Nephron progenitor cell (in vitro differentiated cells): ENCODE measurements at regions not wholly inside any gene's neighbourhood (a gene's known extent, or its start where the extent isn't known, plus 50 kb on each side); places are given as distances from the start of the nearest gene placed in this dataset.

Experiments used
- DNase-seq: peaks from one replicate; pipeline ENCODE4 v3.0.0; 2021
- H3K27ac Mint-ChIP-seq: 2 replicates; pipeline ENCODE4 v1.8.0; 2021; ENCODE audit warnings: mild to moderate bottlenecking, moderate library complexity, mixed read lengths
- H3K27me3 Mint-ChIP-seq: 2 replicates; pipeline ENCODE4 v1.8.0; 2021; ENCODE audit warnings: mild to moderate bottlenecking, low read depth, mixed read lengths; ENCODE audit not compliant: poor library complexity
- H3K36me3 Mint-ChIP-seq: 2 replicates; pipeline ENCODE4 v1.8.0; 2021; ENCODE audit warnings: low read depth, mixed read lengths
- H3K4me1 Mint-ChIP-seq: 2 replicates; pipeline ENCODE4 v1.8.0; 2021; ENCODE audit warnings: mixed read lengths
- H3K4me3 Mint-ChIP-seq: 2 replicates; pipeline ENCODE4 v1.8.0; 2021; ENCODE audit warnings: mild to moderate bottlenecking, moderate library complexity, mixed read lengths
- H3K9me3 Mint-ChIP-seq: 2 replicates; pipeline ENCODE4 v1.8.0; 2021; ENCODE audit warnings: mild to moderate bottlenecking, moderate library complexity, mixed read lengths
- TF ChIP-seq, protein P1 (sequence below): fragments of 200-600 bp; sonication (generic); IDR thresholded peaks from 2 replicates; pipeline ENCODE4 v1.5.0; 2021; ENCODE audit warnings: antibody characterized with exemption

DNA sequence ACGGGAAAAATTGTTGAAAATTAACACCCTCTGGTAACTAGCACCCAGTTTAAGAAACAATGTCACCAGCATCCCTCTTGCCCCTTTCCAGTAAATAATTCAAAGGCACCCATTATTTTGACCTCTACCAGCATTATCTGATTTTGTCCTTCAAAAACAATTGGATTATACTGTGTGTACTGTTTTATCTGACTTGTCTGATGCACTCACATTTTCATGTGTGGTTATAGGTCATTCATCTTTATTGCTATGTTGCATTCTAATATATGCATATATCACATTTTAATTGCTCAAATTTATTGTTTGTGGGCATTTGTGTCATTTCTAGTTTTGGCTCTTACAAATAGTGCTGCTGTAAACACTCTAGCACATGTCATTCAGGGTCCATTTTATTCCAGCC lies 260.9 kb upstream of the PRDM1 start:
- TF ChIP-seq, protein P1, sequence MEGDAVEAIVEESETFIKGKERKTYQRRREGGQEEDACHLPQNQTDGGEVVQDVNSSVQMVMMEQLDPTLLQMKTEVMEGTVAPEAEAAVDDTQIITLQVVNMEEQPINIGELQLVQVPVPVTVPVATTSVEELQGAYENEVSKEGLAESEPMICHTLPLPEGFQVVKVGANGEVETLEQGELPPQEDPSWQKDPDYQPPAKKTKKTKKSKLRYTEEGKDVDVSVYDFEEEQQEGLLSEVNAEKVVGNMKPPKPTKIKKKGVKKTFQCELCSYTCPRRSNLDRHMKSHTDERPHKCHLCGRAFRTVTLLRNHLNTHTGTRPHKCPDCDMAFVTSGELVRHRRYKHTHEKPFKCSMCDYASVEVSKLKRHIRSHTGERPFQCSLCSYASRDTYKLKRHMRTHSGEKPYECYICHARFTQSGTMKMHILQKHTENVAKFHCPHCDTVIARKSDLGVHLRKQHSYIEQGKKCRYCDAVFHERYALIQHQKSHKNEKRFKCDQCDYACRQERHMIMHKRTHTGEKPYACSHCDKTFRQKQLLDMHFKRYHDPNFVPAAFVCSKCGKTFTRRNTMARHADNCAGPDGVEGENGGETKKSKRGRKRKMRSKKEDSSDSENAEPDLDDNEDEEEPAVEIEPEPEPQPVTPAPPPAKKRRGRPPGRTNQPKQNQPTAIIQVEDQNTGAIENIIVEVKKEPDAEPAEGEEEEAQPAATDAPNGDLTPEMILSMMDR, result no peak
- Mint-ChIP-seq H3K27me3 (no peaks in the 10 kb centered on the region), H3K4me1 (no peaks in the 10 kb centered on the region), H3K36me3 (peaks cover 6% of the 10 kb centered on the region), H3K4me3 (no peak overlapping the region), H3K27ac (no peak overlapping the region), H3K9me3 (peaks cover 44% of the 10 kb centered on the region)
- DNase-seq, result no peak

- Mint-ChIP-seq H3K27me3 (no peaks in the 10 kb centered on the region), H3K27ac (no peak overlapping the region), H3K9me3 (peaks cover 44% of the 10 kb centered on the region), H3K4me1 (no peaks in the 10 kb centered on the region), H3K36me3 (peaks cover 6% of the 10 kb centered on the region), H3K4me3 (no peak overlapping the region)
- DNase-seq, result no peak
- TF ChIP-seq, protein P1, result no peak
These were observed 261.4 kb upstream of the PRDM1 start for GRCh38 chr6:105824732-105825131.

DNA sequence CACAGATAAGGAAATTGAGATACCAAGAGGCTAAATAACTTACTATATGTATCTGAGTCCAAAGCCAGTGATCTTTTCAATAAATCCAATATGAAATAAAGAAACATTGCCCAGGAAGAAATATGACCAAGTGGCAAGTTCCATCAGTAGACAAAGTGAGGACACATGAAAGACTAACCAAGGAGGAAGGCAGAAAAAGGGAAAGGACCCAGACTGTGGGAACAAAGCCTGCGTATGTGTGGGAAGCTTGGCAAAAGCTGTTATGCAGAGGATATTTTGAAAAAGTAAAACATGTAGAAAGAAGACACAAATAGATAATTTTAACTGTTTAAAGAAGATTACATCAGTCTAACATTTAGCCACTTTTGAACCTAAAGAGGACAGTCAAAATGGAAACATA lies 264.4 kb upstream of the PRDM1 start:
- Mint-ChIP-seq H3K4me1 (no peaks in the 10 kb centered on the region), H3K36me3 (no peaks in the 10 kb centered on the region), H3K4me3 (no peak overlapping the region), H3K9me3 (peaks cover 23% of the 10 kb centered on the region), H3K27ac (no peak overlapping the region), H3K27me3 (no peaks in the 10 kb centered on the region)
- TF ChIP-seq, protein P1, result no peak
- DNase-seq, result no peak

DNA sequence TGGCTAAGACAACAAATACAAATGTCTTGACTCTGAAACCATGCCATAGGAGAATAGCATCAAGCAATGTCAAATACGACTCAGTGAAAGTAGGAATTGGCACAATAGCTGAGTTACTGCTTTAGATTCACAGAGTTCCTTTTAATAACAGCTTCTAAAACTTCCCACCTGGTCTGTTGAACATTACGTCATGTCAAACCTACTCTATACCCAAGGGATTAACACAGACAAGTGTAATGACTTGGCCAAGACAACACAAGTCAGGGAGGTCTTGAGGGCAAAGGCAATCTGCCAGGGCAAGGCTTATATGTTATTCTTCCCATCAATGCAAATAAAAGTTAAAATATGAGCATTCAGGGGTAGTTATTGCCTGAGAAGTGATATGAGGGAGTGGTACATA lies 265.1 kb upstream of the PRDM1 start:
- Mint-ChIP-seq H3K36me3 (no peaks in the 10 kb centered on the region), H3K4me3 (no peak overlapping the region), H3K27me3 (no peaks in the 10 kb centered on the region), H3K9me3 (peaks cover 17% of the 10 kb centered on the region), H3K4me1 (peaks cover 6% of the 10 kb centered on the region), H3K27ac (no peak overlapping the region)
- DNase-seq, result no peak
- TF ChIP-seq, protein P1, result no peak

GRCh38 chr6:105819745-105820144 lies 266.4 kb upstream of the PRDM1 start:
- Mint-ChIP-seq H3K36me3 (no peaks in the 10 kb centered on the region), H3K27ac (no peak overlapping the region), H3K4me3 (no peak overlapping the region), H3K9me3 (peaks cover 17% of the 10 kb centered on the region), H3K4me1 (peaks cover 19% of the 10 kb centered on the region), H3K27me3 (no peaks in the 10 kb centered on the region)
- TF ChIP-seq, protein P1, result no peak
- DNase-seq, result no peak

GRCh38 chr6:105818505-105818904 lies 267.6 kb upstream of the PRDM1 start:
- no peaks in the 10 kb centered on the region for H3K27me3 Mint-ChIP-seq
- peaks cover 17% of the 10 kb centered on the region for H3K9me3 Mint-ChIP-seq
- no peak overlapping the region for H3K27ac Mint-ChIP-seq
- H3K4me3 Mint-ChIP-seq, result no peak overlapping the region
- peaks cover 29% of the 10 kb centered on the region for H3K4me1 Mint-ChIP-seq
- DNase-seq, result no peak
- H3K36me3 Mint-ChIP-seq, result no peaks in the 10 kb centered on the region
- TF ChIP-seq, protein P1, result no peak
